ENCODE measurements at regions not wholly inside any gene's neighbourhood (a gene's known extent, or its start where the extent isn't known, plus 50 kb on each side); places are given as distances from the start of the nearest gene placed in this dataset.
A peak's percentile ranks its signal among the peaks of the same experiment; 100 is the strongest.

GRCh38 chr16:9159839-9160550 lies 68.6 kb downstream of the HAPSTR1 start:
- ATAC-seq (peak; percentile 95), FAIRE-seq (peak; percentile 79), DNase-seq (ENCODE audit: extremely low read depth in 1 of 4, low spot score in 3 of 4) (peak; percentile 58 to 72 (median 65))
- H3K36me3 ChIP-seq (ENCODE audit: control insufficient read depth, insufficient read depth, low read length) = no peaks in the 10 kb centered on the region
- no peak overlapping the region for H3K27ac ChIP-seq (ENCODE audit: extremely low read depth, low read depth, low read length)
- no peak overlapping the region for H3K4me2 ChIP-seq (ENCODE audit: insufficient read depth, low read length)
- peaks cover 22 to 30% of the 10 kb centered on the region in 2 experiments for H3K27me3 ChIP-seq (ENCODE audit: control insufficient read depth in 2 of 2, insufficient read depth in 2 of 2, low read length in 2 of 2)
- H2AFZ ChIP-seq (ENCODE audit: low read depth, low read length) = no peak overlapping the region
- intact Hi-C loops (cut with micrococcal nuclease) (loop anchor here (1.0 to 5.0 kb wide), 2 partner anchors 67 to 98 kb away; no protein-coding TSS in a partner anchor), in situ Hi-C loops (cut with MboI) (no loop called here)
- no peaks in the 10 kb centered on the region for H3K79me2 ChIP-seq (ENCODE audit: control insufficient read depth, insufficient read depth, low read length)
- BruUV-seq (replicated peaks) = no TSS peak
- ChIA-PET CTCF (ENCODE audit: low intra/inter-chr PET ratio) (interaction anchor here (0.7 kb wide), 1 partner anchor 1023 kb away, joined by 3 read pairs; no protein-coding TSS in a partner anchor), POLR2A (no interaction called here)
- H3K9me3 ChIP-seq (replicated peaks; ENCODE audit: control insufficient read depth, insufficient read depth, low read depth, low read length) = no peaks in the 10 kb centered on the region
- no peaks in the 10 kb centered on the region for H3K9me1 ChIP-seq (ENCODE audit: control insufficient read depth, insufficient read depth, low read length)
- H4K20me1 ChIP-seq (replicated peaks; ENCODE audit: control insufficient read depth, insufficient read depth, low read length) = no peaks in the 10 kb centered on the region
- H3K9ac ChIP-seq (ENCODE audit: insufficient read depth in 1 of 2, low read depth in 2 of 2, low read length in 2 of 2) = no peak overlapping the region
- H3K4me1 ChIP-seq (replicated peaks in 1 of 2; ENCODE audit: control insufficient read depth in 2 of 2, insufficient read depth in 2 of 2, low read length in 2 of 2) = no peaks in the 10 kb centered on the region; a peak in 1 of 5 replicates
- no peak overlapping the region for H3K4me3 ChIP-seq
- 3% methylated on average over 15 of the region's 15 CpGs for WGBS (ENCODE audit: insufficient coverage, low coverage, missing lambda C conversion rate)
- TF ChIP-seq SMC3 (conservative IDR thresholded peaks at IDR 0.05; ENCODE audit: insufficient read depth, low read depth, low read length) (peak; percentile 70), REST (IDR thresholded peaks at IDR 0.05; ENCODE audit: borderline replicate concordance) (peak; percentile 29; the same call in 1 of the 2 replicates), REST (CRISPR knock-in tag; IDR thresholded peaks at IDR 0.05; ENCODE audit: low read depth) (no peak), TRIM28 (IDR thresholded peaks at IDR 0.05) (no peak), CTCF (IDR thresholded peaks at IDR 0.05 in 2 of 3, conservative IDR thresholded peaks at IDR 0.05 in 1 of 3; ENCODE audit: insufficient read depth in 2 of 3, low read depth in 1 of 3, low read length in 3 of 3) (peak; percentile 77 to 82 (median 80)), ZBTB7A (IDR thresholded peaks at IDR 0.05; ENCODE audit: borderline replicate concordance, control insufficient read depth, low read depth, low read length) (no peak), AFF4 (CRISPR knock-in tag; IDR thresholded peaks at IDR 0.05) (no peak)
